ENCODE measurements at regions not wholly inside any gene's neighbourhood (a gene's known extent, or its start where the extent isn't known, plus 50 kb on each side); places are given as distances from the start of the nearest gene placed in this dataset.
"Not testable (repeated sequence)": the region's sequence is repeated elsewhere in the genome, so short reads cannot be mapped to it uniquely, and the experiment has no call there.

DNA sequence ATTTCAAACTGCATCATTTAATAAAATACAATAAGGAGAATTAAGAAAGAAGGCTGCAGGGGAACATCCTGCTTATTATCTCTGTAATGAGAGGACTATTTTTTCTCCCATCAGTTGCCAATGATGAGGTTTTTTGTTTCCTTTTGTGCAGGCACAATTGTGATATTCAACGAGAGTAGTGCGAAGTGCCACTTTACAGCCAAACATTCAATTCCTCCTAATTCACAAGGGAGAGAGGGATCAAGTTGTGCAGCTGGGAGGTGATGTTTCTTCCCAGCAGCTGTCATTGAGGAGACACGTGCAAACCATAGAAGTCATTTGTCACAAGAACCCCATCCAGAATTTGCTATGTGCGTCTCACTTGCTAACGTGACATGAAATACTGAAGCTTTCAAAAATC lies 81.6 kb upstream of the ICA1 start:
- Histone ChIP-seq H3K4me1 (no peaks in the 10 kb centered on the region), H3K9me3 (peaks cover 0 to 8% (median 0%) of the 10 kb centered on the region in 8 donors), H3K36me3 (no peaks in the 10 kb centered on the region), H3K27ac (no peak overlapping the region), H3K4me3 (no peak overlapping the region), H3K27me3 (replicated peaks in 1 of 7) (peaks cover 0 to 5% (median 0%) of the 10 kb centered on the region in 7 donors)
- no peak for TF ChIP-seq CTCF (IDR thresholded peaks at IDR 0.05 in 8 of 11, conservative IDR thresholded peaks at IDR 0.05 in 3 of 11)
- TF ChIP-seq POLR2A (IDR thresholded peaks at IDR 0.05): no peak
- TF ChIP-seq POLR2AphosphoS5 (IDR thresholded peaks at IDR 0.05): no peak
- 72 to 88% (median 86%) methylated on average over 5 of the region's 5 CpGs for WGBS, 5 donors
- DNase-seq: no peak
- intact Hi-C loops (cut with DNase I; ENCODE audit: low total_unique reads): no loop called here

- H3K36me3 ChIP-seq; H3K4me3 ChIP-seq; intact Hi-C loops (cut with DNase I; ENCODE audit: low total_unique reads); H3K27ac ChIP-seq; DNase-seq; H3K27me3 ChIP-seq (replicated peaks in 1 of 7); H3K4me1 ChIP-seq; H3K9me3 ChIP-seq: not testable (repeated sequence)
- WGBS, 5 donors: 41 to 75% (median 55%) methylated on average over 2 of the region's 2 CpGs
Observed at GRCh38 chr7:8347395-8347794, 85.4 kb upstream of the ICA1 start.

GRCh38 chr7:8351654-8352053 lies 81.8 kb upstream of the NXPH1 start:
- H3K4me1 ChIP-seq; H3K36me3 ChIP-seq; H3K4me3 ChIP-seq; H3K27me3 ChIP-seq (replicated peaks in 1 of 7); H3K27ac ChIP-seq; DNase-seq; H3K9me3 ChIP-seq; intact Hi-C loops (cut with DNase I; ENCODE audit: low total_unique reads): not testable (repeated sequence)
- WGBS, 5 donors: 91 to 95% (median 93%) methylated on average over 19 to 20 of the region's 20 CpGs

GRCh38 chr7:8353991-8354390 lies 79.4 kb upstream of the NXPH1 start:
- TF ChIP-seq POLR2AphosphoS5 (IDR thresholded peaks at IDR 0.05) (no peak), POLR2A (IDR thresholded peaks at IDR 0.05) (no peak), CTCF (IDR thresholded peaks at IDR 0.05 in 8 of 11, conservative IDR thresholded peaks at IDR 0.05 in 3 of 11) (no peak)
- WGBS, 5 donors: 95 to 100% (median 96%) methylated on average over 2 of the region's 2 CpGs

DNA sequence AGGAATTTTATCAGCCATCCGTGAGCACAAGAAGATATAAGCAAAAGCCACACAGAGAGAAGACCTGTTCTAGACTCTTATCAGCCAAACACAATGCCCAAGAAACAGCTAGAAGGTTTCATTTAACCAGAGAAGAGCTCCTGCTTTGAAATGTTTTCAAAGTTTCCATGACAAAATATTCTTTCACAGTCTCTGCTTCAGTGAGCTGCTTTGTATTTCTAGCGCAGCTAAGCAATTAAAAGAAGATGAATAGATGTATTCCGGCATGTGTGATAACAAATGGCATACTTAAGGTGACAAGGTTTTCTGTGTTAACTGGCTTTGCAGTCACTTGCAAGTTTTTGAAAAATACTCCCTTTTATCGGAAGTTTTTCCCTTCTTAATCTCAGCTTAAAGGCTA lies 78.9 kb upstream of the NXPH1 start:
- Histone ChIP-seq H3K9me3 (peaks cover 0 to 8% (median 0%) of the 10 kb centered on the region in 8 donors), H3K4me1 (peaks cover 0 to 2% (median 0%) of the 10 kb centered on the region in 6 donors), H3K36me3 (no peaks in the 10 kb centered on the region), H3K27ac (no peak overlapping the region), H3K27me3 (replicated peaks in 1 of 7) (peaks cover 0 to 5% (median 0%) of the 10 kb centered on the region in 7 donors), H3K4me3 (no peak overlapping the region)
- no peak for DNase-seq
- TF ChIP-seq CTCF (IDR thresholded peaks at IDR 0.05 in 8 of 11, conservative IDR thresholded peaks at IDR 0.05 in 3 of 11) (no peak), POLR2A (IDR thresholded peaks at IDR 0.05) (no peak), POLR2AphosphoS5 (IDR thresholded peaks at IDR 0.05) (no peak)
- intact Hi-C loops (cut with DNase I; ENCODE audit: low total_unique reads): no loop called here
- WGBS, 5 donors: 76 to 90% (median 82%) methylated on average over 4 of the region's 4 CpGs

More at GRCh38 chr7:8353991-8354390, 79.4 kb upstream of the NXPH1 start:
- H3K27me3 ChIP-seq (replicated peaks in 1 of 7): peaks cover 0 to under 1% (median 0%) of the 10 kb centered on the region in 7 donors
- H3K4me3 ChIP-seq: no peak overlapping the region
- H3K27ac ChIP-seq: no peak overlapping the region
- no peaks in the 10 kb centered on the region for H3K36me3 ChIP-seq
- no peak for DNase-seq
- peaks cover 0 to 2% (median 0%) of the 10 kb centered on the region in 6 donors for H3K4me1 ChIP-seq
- intact Hi-C loops (cut with DNase I; ENCODE audit: low total_unique reads): no loop called here
- H3K9me3 ChIP-seq: peaks cover 0 to 3% (median 0%) of the 10 kb centered on the region in 8 donors

Measured in spleen (tissue), 11 donors.